ENCODE measurements at regions not wholly inside any gene's neighbourhood (a gene's known extent, or its start where the extent isn't known, plus 50 kb on each side); places are given as distances from the start of the nearest gene placed in this dataset.

- no peak for TF ChIP-seq POLR2A (IDR thresholded peaks at IDR 0.05)
- no peak for TF ChIP-seq CTCF (IDR thresholded peaks at IDR 0.05)
Measured at GRCh38 chr14:42027271-42027670, 420.6 kb downstream of the LRFN5 start.
